NB4 (cell line): ENCODE measurements at regions not wholly inside any gene's neighbourhood (a gene's known extent, or its start where the extent isn't known, plus 50 kb on each side); places are given as distances from the start of the nearest gene placed in this dataset.

ENCODE experiments used
- POLR2A ChIP-seq: IDR thresholded peaks from 2 replicates; pipeline ENCODE4 v1.6.1; 2011; ENCODE audit warnings: mild to moderate bottlenecking; ENCODE audit not compliant: insufficient read length; ENCODE audit errors: extremely low read depth
- TF ChIP-seq, protein P1 (sequence below): IDR thresholded peaks from one replicate; pipeline ENCODE4 v1.5.1; 2012; ENCODE audit warnings: low read depth, low read length
- TF ChIP-seq, protein P2 (sequence below): IDR thresholded peaks from 2 replicates; pipeline ENCODE4 v1.6.1; 2011; ENCODE audit warnings: low read depth, low read length

- TF ChIP-seq, protein P1, sequence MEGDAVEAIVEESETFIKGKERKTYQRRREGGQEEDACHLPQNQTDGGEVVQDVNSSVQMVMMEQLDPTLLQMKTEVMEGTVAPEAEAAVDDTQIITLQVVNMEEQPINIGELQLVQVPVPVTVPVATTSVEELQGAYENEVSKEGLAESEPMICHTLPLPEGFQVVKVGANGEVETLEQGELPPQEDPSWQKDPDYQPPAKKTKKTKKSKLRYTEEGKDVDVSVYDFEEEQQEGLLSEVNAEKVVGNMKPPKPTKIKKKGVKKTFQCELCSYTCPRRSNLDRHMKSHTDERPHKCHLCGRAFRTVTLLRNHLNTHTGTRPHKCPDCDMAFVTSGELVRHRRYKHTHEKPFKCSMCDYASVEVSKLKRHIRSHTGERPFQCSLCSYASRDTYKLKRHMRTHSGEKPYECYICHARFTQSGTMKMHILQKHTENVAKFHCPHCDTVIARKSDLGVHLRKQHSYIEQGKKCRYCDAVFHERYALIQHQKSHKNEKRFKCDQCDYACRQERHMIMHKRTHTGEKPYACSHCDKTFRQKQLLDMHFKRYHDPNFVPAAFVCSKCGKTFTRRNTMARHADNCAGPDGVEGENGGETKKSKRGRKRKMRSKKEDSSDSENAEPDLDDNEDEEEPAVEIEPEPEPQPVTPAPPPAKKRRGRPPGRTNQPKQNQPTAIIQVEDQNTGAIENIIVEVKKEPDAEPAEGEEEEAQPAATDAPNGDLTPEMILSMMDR, result no peak
- TF ChIP-seq POLR2A, result no peak
- TF ChIP-seq, protein P2, sequence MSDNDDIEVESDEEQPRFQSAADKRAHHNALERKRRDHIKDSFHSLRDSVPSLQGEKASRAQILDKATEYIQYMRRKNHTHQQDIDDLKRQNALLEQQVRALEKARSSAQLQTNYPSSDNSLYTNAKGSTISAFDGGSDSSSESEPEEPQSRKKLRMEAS, result no peak
These were observed 82.5 kb downstream of the ZNF467 start for GRCh38 chr7:149690688-149691446.
